Type B pancreatic cell (in vitro differentiated cells): ENCODE measurements at regions not wholly inside any gene's neighbourhood (a gene's known extent, or its start where the extent isn't known, plus 50 kb on each side); places are given as distances from the start of the nearest gene placed in this dataset.

ENCODE experiments used
- DNase-seq: peaks from one replicate; pipeline ENCODE4 v3.0.0; 2021; ENCODE audit warnings: mixed read lengths; ENCODE audit not compliant: unreplicated experiment; ENCODE audit errors: extremely low spot score
- H3K27ac Mint-ChIP-seq: 2 replicates; pipeline ENCODE4 v1.8.0; 2021; ENCODE audit warnings: mild to moderate bottlenecking, mixed read lengths
- H3K27me3 Mint-ChIP-seq: 2 replicates; pipeline ENCODE4 v1.8.0; 2021; ENCODE audit warnings: mixed read lengths
- H3K36me3 Mint-ChIP-seq: 2 replicates; pipeline ENCODE4 v1.8.0; 2021; ENCODE audit warnings: mixed read lengths
- H3K4me1 Mint-ChIP-seq: one replicate; pipeline ENCODE4 v1.8.0; 2021; ENCODE audit warnings: mixed read lengths; ENCODE audit not compliant: unreplicated experiment
- H3K4me3 Mint-ChIP-seq: 2 replicates; pipeline ENCODE4 v1.8.0; 2021; ENCODE audit warnings: mild to moderate bottlenecking, mixed read lengths
- H3K9me3 Mint-ChIP-seq: 2 replicates; pipeline ENCODE4 v1.8.0; 2021; ENCODE audit warnings: mixed read lengths
- TF ChIP-seq, protein P1 (sequence below): fragments of 200-600 bp; sonication (generic); conservative IDR thresholded peaks from 2 replicates; pipeline ENCODE4 v1.5.0; 2021; ENCODE audit warnings: antibody characterized with exemption, mild to moderate bottlenecking

DNA sequence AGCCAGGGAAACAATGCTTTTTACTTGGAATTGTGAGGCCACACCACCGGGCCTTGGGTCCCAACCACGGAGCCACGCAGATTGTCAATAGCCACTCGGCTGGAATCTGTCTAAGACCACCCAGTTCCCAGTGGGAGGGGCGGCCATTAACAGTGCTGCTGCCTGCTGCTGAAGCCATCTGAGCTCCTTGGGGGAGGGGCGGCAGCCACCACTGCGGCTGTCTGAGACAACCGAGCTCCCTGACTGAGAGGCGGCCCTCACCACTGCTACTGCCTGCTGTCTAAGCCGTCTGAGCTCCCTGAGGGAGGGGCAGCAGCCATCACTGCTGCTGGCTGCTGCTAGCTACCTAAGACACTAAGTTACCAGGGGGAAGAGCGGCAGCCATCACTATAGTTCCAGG lies 64.3 kb downstream of the DMRTA2 start:
- Mint-ChIP-seq H3K27ac (no peak overlapping the region), H3K9me3 (peaks cover 4% of the 10 kb centered on the region), H3K4me1 (no peaks in the 10 kb centered on the region), H3K36me3 (no peaks in the 10 kb centered on the region), H3K4me3 (no peak overlapping the region), H3K27me3 (peaks cover 42% of the 10 kb centered on the region)
- no peak for DNase-seq
- TF ChIP-seq, protein P1, sequence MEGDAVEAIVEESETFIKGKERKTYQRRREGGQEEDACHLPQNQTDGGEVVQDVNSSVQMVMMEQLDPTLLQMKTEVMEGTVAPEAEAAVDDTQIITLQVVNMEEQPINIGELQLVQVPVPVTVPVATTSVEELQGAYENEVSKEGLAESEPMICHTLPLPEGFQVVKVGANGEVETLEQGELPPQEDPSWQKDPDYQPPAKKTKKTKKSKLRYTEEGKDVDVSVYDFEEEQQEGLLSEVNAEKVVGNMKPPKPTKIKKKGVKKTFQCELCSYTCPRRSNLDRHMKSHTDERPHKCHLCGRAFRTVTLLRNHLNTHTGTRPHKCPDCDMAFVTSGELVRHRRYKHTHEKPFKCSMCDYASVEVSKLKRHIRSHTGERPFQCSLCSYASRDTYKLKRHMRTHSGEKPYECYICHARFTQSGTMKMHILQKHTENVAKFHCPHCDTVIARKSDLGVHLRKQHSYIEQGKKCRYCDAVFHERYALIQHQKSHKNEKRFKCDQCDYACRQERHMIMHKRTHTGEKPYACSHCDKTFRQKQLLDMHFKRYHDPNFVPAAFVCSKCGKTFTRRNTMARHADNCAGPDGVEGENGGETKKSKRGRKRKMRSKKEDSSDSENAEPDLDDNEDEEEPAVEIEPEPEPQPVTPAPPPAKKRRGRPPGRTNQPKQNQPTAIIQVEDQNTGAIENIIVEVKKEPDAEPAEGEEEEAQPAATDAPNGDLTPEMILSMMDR, result no peak

DNA sequence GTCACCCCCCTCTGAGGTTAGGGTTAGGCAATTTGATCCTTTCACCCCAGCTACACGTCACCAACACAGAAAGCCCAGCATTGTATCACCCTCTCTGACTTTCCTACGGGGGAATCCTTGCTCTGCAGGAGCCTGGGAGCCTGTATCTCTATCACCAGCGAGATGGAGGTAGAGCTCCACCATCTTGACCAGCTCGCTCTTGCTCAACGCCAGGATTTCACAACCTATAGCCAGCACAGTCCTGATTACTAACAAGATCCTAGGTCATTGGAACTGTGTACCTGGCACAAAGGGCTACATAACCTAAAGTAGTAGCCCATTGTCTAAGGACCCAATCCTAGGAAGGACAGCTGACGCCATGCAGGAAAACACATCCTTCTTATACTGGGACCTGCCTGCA lies 66.1 kb downstream of the DMRTA2 start:
- Mint-ChIP-seq H3K4me3 (no peak overlapping the region), H3K27ac (no peak overlapping the region), H3K27me3 (peaks cover 34% of the 10 kb centered on the region), H3K9me3 (peaks cover 3% of the 10 kb centered on the region), H3K4me1 (no peaks in the 10 kb centered on the region), H3K36me3 (no peaks in the 10 kb centered on the region)
- TF ChIP-seq, protein P1, result no peak
- no peak for DNase-seq

DNA sequence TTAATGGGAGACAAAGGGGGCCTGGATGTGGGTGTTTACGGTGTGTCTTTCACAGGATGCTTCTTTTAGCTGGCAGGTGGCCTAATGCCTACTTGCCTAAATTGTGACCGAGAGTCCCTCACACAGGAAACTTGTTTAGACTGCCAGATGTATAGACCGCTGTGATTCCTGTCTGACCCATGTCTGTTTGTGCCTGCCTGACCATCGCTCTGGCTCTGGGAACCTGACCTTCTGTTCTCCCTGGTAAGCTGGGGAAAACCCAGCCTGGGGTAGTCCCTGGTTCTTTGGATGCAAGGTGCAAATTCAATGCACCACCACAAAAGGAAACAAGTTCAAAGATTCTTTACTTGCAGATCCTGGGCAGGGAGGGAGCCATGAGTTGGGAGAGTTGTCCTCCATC lies 68.4 kb downstream of the DMRTA2 start:
- H3K4me3 Mint-ChIP-seq, result no peak overlapping the region
- no peak for DNase-seq
- TF ChIP-seq, protein P1, result no peak
- no peak overlapping the region for H3K27ac Mint-ChIP-seq
- no peaks in the 10 kb centered on the region for H3K9me3 Mint-ChIP-seq
- peaks cover 34% of the 10 kb centered on the region for H3K27me3 Mint-ChIP-seq
- H3K4me1 Mint-ChIP-seq, result no peaks in the 10 kb centered on the region
- H3K36me3 Mint-ChIP-seq, result no peaks in the 10 kb centered on the region

DNA sequence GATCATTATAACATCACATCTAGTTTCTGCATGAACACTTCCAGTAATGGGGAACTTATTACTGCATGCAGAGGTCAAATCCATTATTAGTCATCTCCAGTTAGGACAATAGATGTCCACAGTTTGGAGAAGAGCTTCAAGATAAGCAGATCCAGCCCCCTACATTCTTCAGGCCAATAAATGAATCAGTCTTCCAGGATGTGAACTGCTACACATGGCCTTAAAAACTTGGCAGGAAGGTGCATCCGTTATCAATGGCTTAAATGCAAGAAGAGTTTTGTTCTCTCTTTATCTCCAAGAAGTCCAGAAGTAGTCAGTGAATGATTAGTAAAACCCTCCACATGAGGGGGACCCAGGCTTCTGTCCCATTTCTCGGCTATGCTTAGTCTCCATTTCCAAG lies 70.8 kb downstream of the DMRTA2 start:
- H3K36me3 Mint-ChIP-seq, result no peaks in the 10 kb centered on the region
- H3K4me1 Mint-ChIP-seq, result no peaks in the 10 kb centered on the region
- peaks cover 46% of the 10 kb centered on the region for H3K27me3 Mint-ChIP-seq
- DNase-seq, result no peak
- H3K4me3 Mint-ChIP-seq, result no peak overlapping the region
- TF ChIP-seq, protein P1, result no peak
- H3K9me3 Mint-ChIP-seq, result no peaks in the 10 kb centered on the region
- H3K27ac Mint-ChIP-seq, result no peak overlapping the region

DNA sequence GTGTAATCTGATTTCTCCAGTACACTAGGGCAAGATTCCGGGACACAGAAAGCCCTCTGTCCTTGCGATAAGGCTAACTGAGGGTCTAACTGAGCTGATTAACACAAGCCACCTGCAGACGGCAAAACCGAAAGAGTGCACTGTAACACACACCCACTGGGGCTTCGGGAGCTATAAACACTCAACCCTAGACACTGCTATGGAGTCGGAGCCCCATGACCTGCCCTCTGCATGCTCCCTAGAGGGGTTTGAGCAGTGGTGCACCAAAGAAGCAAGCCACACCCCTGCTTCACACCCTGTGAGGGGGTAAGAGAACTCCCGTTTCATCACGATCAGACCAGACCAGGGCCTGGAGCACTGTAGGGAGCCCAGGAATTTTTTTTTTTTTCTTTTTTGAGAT lies 72.4 kb downstream of the DMRTA2 start:
- Mint-ChIP-seq H3K4me1 (no peaks in the 10 kb centered on the region), H3K4me3 (no peak overlapping the region), H3K27ac (no peak overlapping the region), H3K36me3 (no peaks in the 10 kb centered on the region), H3K9me3 (no peaks in the 10 kb centered on the region), H3K27me3 (peaks cover 38% of the 10 kb centered on the region)
- TF ChIP-seq, protein P1, result no peak
- no peak for DNase-seq

DNA sequence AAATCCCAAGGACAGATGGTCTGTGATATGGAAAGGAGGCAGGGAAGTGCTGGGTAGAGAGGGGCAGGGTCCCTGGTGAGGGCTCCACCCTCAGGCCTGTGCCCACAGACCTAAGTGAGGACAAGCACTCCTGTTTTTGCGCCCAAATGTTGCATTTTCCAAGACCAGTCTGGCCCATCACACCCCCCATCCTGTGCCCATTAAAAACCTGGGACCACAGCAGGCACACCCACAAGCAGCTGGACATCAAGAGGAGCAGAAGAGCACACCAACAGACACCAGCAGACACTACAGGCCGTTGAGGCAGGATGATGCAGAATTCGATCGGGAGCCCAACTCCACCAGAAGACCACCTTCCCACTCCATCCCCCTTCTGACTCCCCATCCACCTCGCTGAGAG lies 72.8 kb downstream of the DMRTA2 start:
- H3K27me3 Mint-ChIP-seq, result peaks cover 36% of the 10 kb centered on the region
- H3K4me3 Mint-ChIP-seq, result no peak overlapping the region
- no peaks in the 10 kb centered on the region for H3K36me3 Mint-ChIP-seq
- H3K4me1 Mint-ChIP-seq, result no peaks in the 10 kb centered on the region
- H3K27ac Mint-ChIP-seq, result no peak overlapping the region
- TF ChIP-seq, protein P1, result no peak
- DNase-seq, result no peak
- no peaks in the 10 kb centered on the region for H3K9me3 Mint-ChIP-seq
